SK-N-MC (cell line): ENCODE measurements at regions not wholly inside any gene's neighbourhood (a gene's known extent, or its start where the extent isn't known, plus 50 kb on each side); places are given as distances from the start of the nearest gene placed in this dataset.

Experiments used
- EZH2 ChIP-seq: fragments of 200-600 bp; sonication (generic); IDR thresholded peaks from one replicate; pipeline ENCODE4 v1.6.1; 2017; ENCODE audit warnings: antibody characterized with exemption
- POLR2AphosphoS5 ChIP-seq: IDR thresholded peaks from 2 replicates; pipeline ENCODE4 v1.6.1; 2012; ENCODE audit warnings: mild to moderate bottlenecking, low read depth, low read length, borderline replicate concordance

DNA sequence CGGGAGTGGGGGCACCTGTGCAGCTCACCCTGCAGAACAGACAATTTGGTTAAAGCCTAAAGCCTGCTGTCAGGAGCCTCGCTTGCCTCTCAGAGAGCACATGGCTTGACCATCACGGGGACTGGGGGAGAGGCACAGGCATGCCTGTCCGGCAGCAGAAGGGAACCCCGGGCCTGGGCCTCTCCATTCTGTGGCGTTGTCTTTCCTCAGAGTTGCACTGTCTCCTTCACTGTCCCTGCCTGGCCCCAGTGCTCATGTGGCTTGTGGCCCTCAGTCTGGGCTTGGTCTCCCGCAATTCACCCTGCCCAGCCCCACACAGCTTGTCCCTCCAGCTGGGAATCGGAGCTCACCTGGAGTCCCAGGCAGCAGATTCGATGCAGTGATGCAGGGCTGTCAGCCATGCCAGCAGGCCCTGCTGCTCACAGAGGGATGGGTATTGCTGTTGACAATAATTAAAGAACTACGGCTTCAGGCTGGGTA, 189.9 kb downstream of the SEC14L1 start:
- TF ChIP-seq POLR2AphosphoS5 (no peak), EZH2 (no peak)
